K562 (cell line): ENCODE measurements at regions not wholly inside any gene's neighbourhood (a gene's known extent, or its start where the extent isn't known, plus 50 kb on each side); places are given as distances from the start of the nearest gene placed in this dataset.

Experiments used
- ATAC-seq: fragments of 200-7000 bp; cut with Tn5 transposase; 3 replicates; pipeline ENCODE4 v1.9.1; 2020; ENCODE audit warnings: moderate library complexity
- BruUV-seq: library from RNA; stranded (reverse); fragments of 400-500 nt; replicated peaks from 2 replicates; lab custom pipeline; 2021; lab: Mats Ljungman, UMichigan
- CTCF ChIA-PET: fragments of 300-600 bp; formaldehyde crosslinking; extraction: SDS; loops from one replicate; lab custom pipeline; 2021; ENCODE audit warnings: low intra/inter-chr PET ratio; lab: Yijun Ruan, JAX
- POLR2A ChIA-PET: fragments of 300-600, 350-650 bp; sonication (Branson Sonifier 250); formaldehyde crosslinking; extraction: SDS; loops from one replicate; lab custom pipeline; 2021; ENCODE audit warnings: antibody characterized with exemption, inconsistent platforms; lab: Yijun Ruan, JAX
- DNase-seq, 4 experiments: peaks; one replicate each; pipeline versions ENCODE4 v3.0.0 to v3.0.0-alpha.2; 2011 to 2018; ENCODE audit warnings: low spot score in 3 of 4, mixed read lengths in 3 of 4; ENCODE audit errors: extremely low read depth in 1 of 4
- FAIRE-seq: peaks from 2 replicates; lab custom pipeline; 2011; peaks lifted over from hg19 to GRCh38; lab: Jason Lieb, UNC
- H2AFZ ChIP-seq: 2 replicates; pipeline ENCODE4 v1.6.0; 2011; ENCODE audit warnings: low read depth, low read length, control low read depth, inconsistent platforms
- H3K27ac ChIP-seq: fragments of 200-600 bp; 3 replicates; pipeline ENCODE4 v1.8.0; 2011; ENCODE audit warnings: low read depth, mild to moderate bottlenecking, control low read depth, inconsistent platforms, low read length, moderate library complexity, mixed read lengths; ENCODE audit errors: extremely low read depth
- H3K27me3 ChIP-seq, 2 experiments: fragments of 300-600 bp in 1 of 2; 2 replicates in 1 of 2; 3 replicates in 1 of 2; pipeline versions ENCODE4 v1.6.0 to v1.8.0; 2011; ENCODE audit warnings: inconsistent platforms in 2 of 2, low read length in 2 of 2, mild to moderate bottlenecking in 1 of 2, mixed read lengths in 1 of 2, moderate library complexity in 1 of 2; ENCODE audit not compliant: control insufficient read depth in 2 of 2, insufficient read depth in 2 of 2
- H3K36me3 ChIP-seq: fragments of 300-600 bp; 3 replicates; pipeline ENCODE4 v1.8.0; 2011; ENCODE audit warnings: mild to moderate bottlenecking, low read length, inconsistent platforms; ENCODE audit not compliant: control insufficient read depth, insufficient read depth
- H3K4me1 ChIP-seq, 2 experiments: fragments of 200-600 bp in 1 of 2; replicated peaks in 1 of 2; 2 replicates in 1 of 2; 3 replicates in 1 of 2; pipeline versions ENCODE4 v1.5.1 to v1.8.0; 2011; ENCODE audit warnings: inconsistent platforms in 2 of 2, low read length in 2 of 2, mild to moderate bottlenecking in 1 of 2, mixed read lengths in 1 of 2, moderate library complexity in 1 of 2; ENCODE audit not compliant: control insufficient read depth in 2 of 2, insufficient read depth in 2 of 2
- H3K4me2 ChIP-seq: 2 replicates; pipeline ENCODE4 v1.6.1; 2011; ENCODE audit warnings: low read length, control low read depth, inconsistent platforms, mixed read lengths; ENCODE audit not compliant: insufficient read depth
- H3K4me3 ChIP-seq: fragments of 200-600 bp; sonication (generic), shearing (Covaris generic); 2 replicates; pipeline ENCODE4 v1.5.1; 2016; ENCODE audit warnings: control low read depth, inconsistent platforms
- H3K79me2 ChIP-seq: fragments of 200-600 bp; 3 replicates; pipeline ENCODE4 v1.8.0; 2011; ENCODE audit warnings: low read length, inconsistent platforms; ENCODE audit not compliant: control insufficient read depth, insufficient read depth
- H3K9ac ChIP-seq, 2 experiments: 2 replicates each; pipeline versions ENCODE4 v1.6.0 to v1.6.1; 2011; ENCODE audit warnings: low read depth in 2 of 2, low read length in 2 of 2, control low read depth in 1 of 2, inconsistent platforms in 1 of 2, mild to moderate bottlenecking in 1 of 2, mixed read lengths in 1 of 2; ENCODE audit not compliant: insufficient read depth in 1 of 2
- H3K9me1 ChIP-seq: one replicate; pipeline ENCODE4 v1.6.0; 2011; ENCODE audit warnings: inconsistent platforms, mild to moderate bottlenecking, low read length, moderate library complexity; ENCODE audit not compliant: control insufficient read depth, insufficient read depth
- H3K9me3 ChIP-seq: replicated peaks from 2 replicates; pipeline ENCODE4 v1.5.1; 2011; ENCODE audit warnings: low read depth, low read length, inconsistent platforms; ENCODE audit not compliant: control insufficient read depth, insufficient read depth
- H4K20me1 ChIP-seq: replicated peaks from 2 replicates; pipeline ENCODE4 v1.6.1; 2011; ENCODE audit warnings: low read length, inconsistent platforms, mixed read lengths; ENCODE audit not compliant: control insufficient read depth, insufficient read depth
- DACH1 ChIP-seq: fragments of 450-650 bp; IDR thresholded peaks from 2 replicates; pipeline ENCODE4 v1.6.1; 2018; ENCODE audit not compliant: partially characterized antibody
- ETV6 ChIP-seq, 3 experiments: fragments of 150-350 bp in 1 of 3; sonication (generic) in 1 of 3; formaldehyde crosslinking in 1 of 3; IDR thresholded peaks; 2 replicates each; pipeline versions ENCODE4 v1.6.1 to v1.8.0; 2014 to 2022; ENCODE audit warnings: borderline replicate concordance in 2 of 3, low read depth in 2 of 3, antibody characterized with exemption in 1 of 3, low read length in 1 of 3, mild to moderate bottlenecking in 1 of 3, missing genetic modification reagents in 1 of 3
- IFI16 ChIP-seq: fragments of 250-450 bp; sonication (Bioruptor Pico); IDR thresholded peaks from 2 replicates; pipeline ENCODE4 v2.1.2; 2022; ENCODE audit warnings: mild to moderate bottlenecking, inconsistent platforms
- NELFE ChIP-seq: IDR thresholded peaks from 2 replicates; pipeline ENCODE4 v1.6.1; 2011; ENCODE audit warnings: mild to moderate bottlenecking; ENCODE audit not compliant: insufficient read depth, insufficient read length
- PHF20 ChIP-seq: fragments of 450-650 bp; IDR thresholded peaks from 2 replicates; pipeline ENCODE4 v1.6.1; 2018; ENCODE audit not compliant: partially characterized antibody
- RBFOX2 ChIP-seq: fragments of 200-400 bp; formaldehyde crosslinking; IDR thresholded peaks from 2 replicates; pipeline ENCODE4 v1.6.1; 2017; ENCODE audit warnings: low read depth, mild to moderate bottlenecking, low read length, moderate library complexity
- SPI1 ChIP-seq: IDR thresholded peaks from 2 replicates; pipeline ENCODE4 v1.6.1; 2011; ENCODE audit warnings: low read depth, low read length, control low read depth, borderline replicate concordance
- SRF ChIP-seq, 2 experiments: fragments of 250-450, 450-650 bp in 1 of 2; sonication (Bioruptor Pico) in 1 of 2; sonication (generic) in 1 of 2; formaldehyde crosslinking; IDR thresholded peaks; 2 replicates each; pipeline versions ENCODE4 v1.5.0 to v1.5.1; 2020 to 2022; ENCODE audit warnings: mild to moderate bottlenecking in 1 of 2, missing genetic modification reagents in 1 of 2
- ZNF184 ChIP-seq: sonication (generic); formaldehyde crosslinking; IDR thresholded peaks from 2 replicates; pipeline ENCODE4 v1.5.0; 2020; ENCODE audit warnings: missing genetic modification reagents
- ZNF507 ChIP-seq: conservative IDR thresholded peaks from 2 replicates; pipeline ENCODE4 v1.6.1; 2017; ENCODE audit warnings: missing genetic modification characterization, missing compliant biosample characterization
- WGBS: fragments of 100-300 bp; shearing (Covaris generic); methylation state at CpG from one replicate; pipeline ENCODE4 v1.1.6; 2016; ENCODE audit warnings: low coverage, mixed read lengths; ENCODE audit not compliant: insufficient coverage; ENCODE audit errors: missing lambda C conversion rate; 5-methylcytosine and 5-hydroxymethylcytosine counted together
- in situ Hi-C: fragments of 300-500 bp; cut with MboI; formaldehyde crosslinking; loops from 4 replicates; pipeline ENCODE4 v1.15.0; 2018; ENCODE audit warnings: inconsistent platforms, mixed read lengths
- intact Hi-C: fragments of 100-400 bp; cut with micrococcal nuclease; formaldehyde crosslinking; loops from 2 replicates; pipeline ENCODE4 v1.14.2; 2022
- TF ChIP-seq, protein P1 (sequence below): fragments of 250-450 bp; sonication (Bioruptor Pico); IDR thresholded peaks from 2 replicates; pipeline ENCODE4 v1.8.0; 2021; ENCODE audit warnings: moderate library complexity, mild to moderate bottlenecking, inconsistent platforms

DNA sequence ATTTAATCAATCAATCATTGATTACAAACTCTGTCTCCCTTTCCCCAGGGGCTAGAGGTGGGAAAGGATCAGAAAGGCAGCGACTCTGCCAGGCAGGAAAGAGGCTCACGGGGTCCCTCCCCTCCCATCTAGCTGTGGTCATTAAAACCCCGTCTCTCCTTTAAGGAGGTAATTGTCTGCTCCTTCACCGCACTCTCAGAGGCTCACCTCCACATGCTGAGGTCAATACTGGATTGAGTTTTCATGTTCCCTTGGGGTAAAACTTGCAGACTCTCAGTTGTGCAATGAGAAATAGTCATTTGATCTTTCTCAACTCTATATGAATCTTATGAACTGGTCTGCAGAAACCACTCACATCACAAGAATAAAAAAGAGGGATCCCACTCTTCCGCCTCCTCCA, 368.8 kb downstream of the ADRA2A start:
- TF ChIP-seq ETV6 (IDR thresholded peaks at IDR 0.05; ENCODE audit: borderline replicate concordance in 1 of 2, low read depth in 2 of 2, low read length in 1 of 2) (no peak), ETV6 (CRISPR knock-in tag; IDR thresholded peaks at IDR 0.05; ENCODE audit: borderline replicate concordance) (no peak), ZNF184 (CRISPR knock-in tag) (no peak), ZNF507 (tag) (no peak), SRF (CRISPR knock-in tag; IDR thresholded peaks at IDR 0.05) (no peak), NELFE (no peak), RBFOX2 (no peak), DACH1 (no peak), IFI16 (CRISPR knock-in tag) (no peak), PHF20 (no peak), SPI1 (no peak)
- TF ChIP-seq, protein P1, sequence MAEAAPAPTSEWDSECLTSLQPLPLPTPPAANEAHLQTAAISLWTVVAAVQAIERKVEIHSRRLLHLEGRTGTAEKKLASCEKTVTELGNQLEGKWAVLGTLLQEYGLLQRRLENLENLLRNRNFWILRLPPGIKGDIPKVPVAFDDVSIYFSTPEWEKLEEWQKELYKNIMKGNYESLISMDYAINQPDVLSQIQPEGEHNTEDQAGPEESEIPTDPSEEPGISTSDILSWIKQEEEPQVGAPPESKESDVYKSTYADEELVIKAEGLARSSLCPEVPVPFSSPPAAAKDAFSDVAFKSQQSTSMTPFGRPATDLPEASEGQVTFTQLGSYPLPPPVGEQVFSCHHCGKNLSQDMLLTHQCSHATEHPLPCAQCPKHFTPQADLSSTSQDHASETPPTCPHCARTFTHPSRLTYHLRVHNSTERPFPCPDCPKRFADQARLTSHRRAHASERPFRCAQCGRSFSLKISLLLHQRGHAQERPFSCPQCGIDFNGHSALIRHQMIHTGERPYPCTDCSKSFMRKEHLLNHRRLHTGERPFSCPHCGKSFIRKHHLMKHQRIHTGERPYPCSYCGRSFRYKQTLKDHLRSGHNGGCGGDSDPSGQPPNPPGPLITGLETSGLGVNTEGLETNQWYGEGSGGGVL, result no peak
- intact Hi-C loops (no loop called here), in situ Hi-C loops (no loop called here)
- Histone ChIP-seq H2AFZ (no peak overlapping the region), H4K20me1 (no peaks in the 10 kb centered on the region), H3K9ac (no peak overlapping the region), H3K4me1 (no peaks in the 10 kb centered on the region), H3K9me3 (no peaks in the 10 kb centered on the region), H3K9me1 (no peaks in the 10 kb centered on the region), H3K36me3 (no peaks in the 10 kb centered on the region), H3K4me3 (no peak overlapping the region), H3K27me3 (no peaks in the 10 kb centered on the region), H3K4me2 (no peak overlapping the region), H3K79me2 (no peaks in the 10 kb centered on the region), H3K27ac (no peak overlapping the region)
- FAIRE-seq, result no peak
- DNase-seq, result no peak
- no TSS peak for BruUV-seq
- no peak for ATAC-seq
- ChIA-PET CTCF (no interaction called here), POLR2A (no interaction called here)
- 0% methylated on average over 5 of the region's 5 CpGs for WGBS
